Hematopoietic multipotent progenitor cell treated with erythropoietin and hydrocortisone succinate and interleukin-3 and kit ligand, for 4 days (in vitro differentiated cells): ENCODE measurements at regions not wholly inside any gene's neighbourhood (a gene's known extent, or its start where the extent isn't known, plus 50 kb on each side); places are given as distances from the start of the nearest gene placed in this dataset.

Experiments
- DNase-seq: peaks from one replicate; pipeline ENCODE4 v3.0.0-alpha.2; 2015

- no peak for DNase-seq
Measured at GRCh38 chr9:134967547-134967930, 49.8 kb upstream of the FCN1 start.

GRCh38 chr9:134968011-134968822 is 50.5 kb upstream of the FCN1 start:
- DNase-seq: no peak

DNA sequence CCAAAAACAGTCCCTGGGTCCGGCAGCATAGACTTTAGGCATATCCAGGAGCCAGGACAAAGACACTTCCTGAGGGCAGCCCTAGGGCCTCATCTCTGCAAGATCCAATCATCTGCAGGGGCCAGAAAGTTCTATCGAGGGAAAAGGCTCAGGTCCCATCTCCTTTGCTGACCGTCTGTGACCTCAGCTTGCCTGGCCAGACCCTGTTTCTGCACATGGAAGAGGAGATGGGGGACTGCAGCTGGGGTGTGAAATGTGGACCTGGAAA is 51.0 kb upstream of the FCN1 start:
- no peak for DNase-seq

- DNase-seq: no peak
Measured at GRCh38 chr9:134969156-134970045, 51.7 kb upstream of the FCN1 start.

- no peak for DNase-seq
Measured at GRCh38 chr9:134970198-134970597, 52.5 kb upstream of the FCN1 start.

- DNase-seq: no peak
Measured at GRCh38 chr9:134970719-134971118, 53.0 kb upstream of the FCN1 start.

DNA sequence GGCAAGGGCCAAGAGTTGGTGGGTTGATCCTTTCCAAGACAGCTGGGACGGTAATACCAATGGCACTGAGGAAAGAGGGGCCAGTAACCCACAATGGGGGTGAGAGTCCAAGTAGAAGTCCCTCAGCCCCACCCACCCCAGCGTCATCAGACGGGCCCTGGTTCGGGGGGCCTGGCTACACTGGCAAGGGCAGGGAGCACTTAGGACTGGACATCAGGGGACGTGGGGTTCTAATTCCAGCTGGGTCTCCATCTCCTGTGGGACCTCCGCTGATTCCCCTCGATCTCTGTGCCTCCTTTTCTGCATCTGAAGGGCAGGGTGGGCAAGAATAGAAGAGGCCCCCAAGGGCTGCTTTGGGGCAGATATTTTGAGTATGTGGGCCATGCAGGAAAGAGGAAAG is 53.5 kb upstream of the FCN1 start:
- no peak for DNase-seq

- DNase-seq: no peak
Measured at GRCh38 chr9:134971696-134972095, 54.0 kb upstream of the FCN1 start.

DNA sequence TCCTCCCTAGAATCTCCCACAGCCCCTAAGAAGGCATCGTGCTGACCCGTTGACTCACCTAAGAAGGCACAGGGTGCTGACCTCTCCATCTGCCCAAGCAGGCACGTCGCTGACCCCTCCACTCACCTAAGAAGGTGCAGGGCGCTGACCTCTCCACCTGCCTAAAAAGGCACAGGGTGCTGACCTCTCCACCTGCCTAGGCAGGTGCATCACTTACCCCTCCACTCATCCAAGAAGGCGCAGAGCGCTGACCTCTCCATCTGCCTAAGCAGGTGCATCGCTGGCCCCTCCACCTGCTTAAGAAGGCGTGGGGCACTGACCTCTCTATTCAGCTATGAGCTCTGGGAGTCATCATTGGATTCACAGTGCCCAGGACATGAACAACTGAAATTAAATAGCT is 54.4 kb upstream of the FCN1 start:
- DNase-seq: no peak

GRCh38 chr9:134975253-134975652 is 57.5 kb upstream of the FCN1 start:
- DNase-seq: no peak

- DNase-seq: no peak
Measured at GRCh38 chr9:134976403-134976802, 58.7 kb upstream of the FCN1 start.

- DNase-seq: no peak
Measured at GRCh38 chr9:134978272-134978671, 60.6 kb upstream of the FCN1 start.

GRCh38 chr9:134980516-134980915 is 62.8 kb upstream of the FCN1 start:
- no peak for DNase-seq

DNA sequence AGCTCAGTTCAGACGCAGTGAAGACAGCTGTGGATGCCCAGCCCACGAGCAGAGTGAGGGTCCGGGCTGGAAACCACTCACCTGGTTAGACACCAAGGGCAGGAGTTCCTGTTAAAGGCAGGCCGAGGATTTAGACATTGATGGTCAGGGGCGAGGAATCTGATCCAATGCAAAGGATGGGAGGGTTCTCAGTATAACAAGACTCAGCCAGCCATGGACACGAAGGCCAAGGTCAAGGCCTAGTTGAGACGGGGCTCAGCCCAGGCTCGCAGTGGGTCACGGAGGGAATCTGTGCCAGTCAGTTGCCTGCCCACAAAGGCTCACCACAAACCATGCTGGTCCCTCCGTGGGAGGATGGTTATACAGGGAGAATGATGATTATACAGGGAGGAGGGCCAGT is 63.3 kb upstream of the FCN1 start:
- DNase-seq: no peak

DNA sequence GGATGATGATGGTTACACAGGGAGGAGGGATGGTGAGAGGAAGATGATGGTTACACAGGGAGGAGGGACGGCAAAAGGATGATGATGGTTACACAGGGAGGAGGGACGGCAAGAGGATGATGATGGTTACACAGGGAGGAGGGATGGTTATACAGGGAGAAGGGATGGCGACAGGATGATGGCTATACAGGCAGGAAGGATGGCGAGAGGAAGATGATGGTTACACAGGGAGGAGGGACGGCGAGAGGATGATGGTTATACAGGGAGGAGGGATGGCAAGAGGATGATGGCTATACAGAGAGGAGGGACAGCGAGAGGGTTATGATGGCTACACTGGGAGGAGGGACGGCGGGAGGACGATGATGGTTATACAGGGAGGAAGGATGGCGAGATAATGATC is 64.1 kb upstream of the FCN1 start:
- DNase-seq: no peak

GRCh38 chr9:134982311-134982710 is 64.6 kb upstream of the FCN1 start:
- no peak for DNase-seq

- DNase-seq: peak; percentile 29
Measured at GRCh38 chr9:134983074-134983473, 65.4 kb upstream of the FCN1 start.

GRCh38 chr9:134983506-134984371 is 66.0 kb upstream of the FCN1 start:
- DNase-seq: no peak

DNA sequence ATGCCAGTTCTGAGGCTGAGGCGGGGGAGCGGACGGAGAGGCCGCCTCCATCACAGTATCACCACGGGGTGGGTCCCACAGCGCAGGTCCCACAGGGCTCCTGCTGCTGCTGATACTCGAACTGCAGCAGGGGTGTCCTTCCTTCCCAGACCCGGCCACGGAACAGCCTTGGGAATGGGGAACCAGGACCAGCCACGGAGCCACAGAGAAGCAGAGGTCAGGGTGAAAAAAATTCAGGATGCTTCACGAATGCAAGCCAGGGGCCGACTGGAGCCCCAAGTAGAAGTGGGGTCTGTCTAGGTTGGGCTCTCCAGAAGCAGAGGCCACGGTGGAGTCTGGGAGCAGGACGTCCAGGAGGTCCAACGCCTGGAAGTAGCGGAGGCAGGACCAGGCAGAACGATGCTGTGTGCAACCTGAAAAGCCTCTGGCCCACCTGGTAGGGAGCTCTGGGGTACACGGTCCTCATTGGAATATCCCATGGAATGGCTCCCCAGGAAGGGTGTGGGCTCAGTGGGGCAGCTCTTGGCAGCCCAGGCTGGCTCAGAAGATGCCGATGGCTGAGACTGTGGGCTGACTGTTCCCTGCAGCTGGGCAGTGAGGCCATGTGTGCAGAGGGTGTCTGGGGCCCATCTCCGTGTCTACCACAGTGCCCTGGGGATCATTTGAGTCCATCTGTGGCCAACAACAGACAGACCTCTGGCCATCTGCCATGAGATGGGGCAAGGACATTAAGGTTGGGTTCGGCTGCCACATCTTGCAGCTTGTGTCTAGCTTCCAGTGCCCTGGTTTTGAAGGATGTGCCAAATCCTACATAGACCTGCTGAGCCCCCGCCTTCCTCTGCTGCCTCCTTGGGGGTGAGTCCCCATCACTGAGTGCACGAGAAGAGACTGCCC is 66.9 kb upstream of the FCN1 start:
- DNase-seq: no peak

GRCh38 chr9:134985451-134985850 is 67.7 kb upstream of the FCN1 start:
- no peak for DNase-seq

- no peak for DNase-seq
Measured at GRCh38 chr9:134986957-134987356, 69.2 kb upstream of the FCN1 start.

DNA sequence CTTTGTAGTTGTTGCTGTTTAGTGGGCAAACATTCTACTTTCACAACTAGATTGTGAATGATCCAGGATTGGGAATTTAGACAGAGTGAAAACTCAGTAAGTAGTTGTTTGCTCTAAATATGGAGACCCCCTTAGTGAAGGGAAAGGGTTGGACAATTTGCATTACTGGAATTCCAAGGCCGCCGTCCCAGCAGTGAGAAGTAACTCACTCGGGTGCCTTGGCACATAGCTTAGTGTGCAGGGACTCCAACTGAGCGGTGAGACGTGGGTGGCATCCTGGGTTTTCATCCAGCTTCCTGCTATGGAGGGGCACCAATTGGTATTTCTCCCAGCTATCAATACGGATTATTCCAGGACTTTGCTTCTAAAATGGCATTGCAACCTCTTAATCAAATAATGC is 69.7 kb upstream of the FCN1 start:
- DNase-seq: no peak
